ENCODE measurements at regions not wholly inside any gene's neighbourhood (a gene's known extent, or its start where the extent isn't known, plus 50 kb on each side); places are given as distances from the start of the nearest gene placed in this dataset.

GRCh38 chr11:106415510-106415909 is 338.0 kb downstream of the AASDHPPT start:
- Histone ChIP-seq H3K4me3 (no peak overlapping the region), H3K9me3 (no peaks in the 10 kb centered on the region), H3K27ac (no peak overlapping the region), H3K4me1 (no peaks in the 10 kb centered on the region), H3K36me3 (no peaks in the 10 kb centered on the region), H3K27me3 (no peaks in the 10 kb centered on the region)
- intact Hi-C loops (cut with DNase I): no loop called here
- TF ChIP-seq CTCF (IDR thresholded peaks at IDR 0.05): no peak
- DNase-seq (ENCODE audit: low spot score in 2 of 2): no peak

DNA sequence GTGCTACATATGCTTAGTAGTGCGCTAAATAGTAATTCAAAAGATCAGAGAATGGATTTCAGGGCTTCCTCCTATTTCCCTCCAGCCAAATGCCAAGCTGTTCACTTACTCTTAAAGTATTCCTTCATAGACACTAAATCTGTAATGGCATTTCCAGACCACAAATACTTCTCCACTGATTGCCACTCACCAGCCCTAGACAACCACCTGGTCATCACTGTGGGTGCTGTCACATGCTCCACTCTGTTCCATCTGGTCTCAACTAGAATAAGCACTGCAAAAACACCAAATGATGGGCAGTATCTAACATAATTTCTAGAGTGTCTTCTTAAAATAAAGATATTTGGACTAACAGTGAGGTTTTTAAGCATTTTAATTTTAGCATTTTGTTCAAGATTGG is 341.3 kb downstream of the AASDHPPT start:
- intact Hi-C loops (cut with DNase I): no loop called here
- no peak overlapping the region for H3K27ac ChIP-seq
- H3K9me3 ChIP-seq: no peaks in the 10 kb centered on the region
- H3K36me3 ChIP-seq: no peaks in the 10 kb centered on the region
- no peaks in the 10 kb centered on the region for H3K27me3 ChIP-seq
- H3K4me1 ChIP-seq: no peaks in the 10 kb centered on the region
- no peak for DNase-seq (ENCODE audit: low spot score in 2 of 2)
- no peak overlapping the region for H3K4me3 ChIP-seq
- TF ChIP-seq CTCF (IDR thresholded peaks at IDR 0.05): no peak

GRCh38 chr11:106420048-106420665 is 342.7 kb downstream of the AASDHPPT start:
- DNase-seq (ENCODE audit: low spot score in 2 of 2): no peak
- H3K4me1 ChIP-seq: no peaks in the 10 kb centered on the region
- H3K9me3 ChIP-seq: no peaks in the 10 kb centered on the region
- no peak for TF ChIP-seq CTCF (IDR thresholded peaks at IDR 0.05)
- intact Hi-C loops (cut with DNase I): no loop called here
- H3K4me3 ChIP-seq: no peak overlapping the region
- no peak overlapping the region for H3K27ac ChIP-seq
- no peaks in the 10 kb centered on the region for H3K27me3 ChIP-seq
- H3K36me3 ChIP-seq: no peaks in the 10 kb centered on the region

DNA sequence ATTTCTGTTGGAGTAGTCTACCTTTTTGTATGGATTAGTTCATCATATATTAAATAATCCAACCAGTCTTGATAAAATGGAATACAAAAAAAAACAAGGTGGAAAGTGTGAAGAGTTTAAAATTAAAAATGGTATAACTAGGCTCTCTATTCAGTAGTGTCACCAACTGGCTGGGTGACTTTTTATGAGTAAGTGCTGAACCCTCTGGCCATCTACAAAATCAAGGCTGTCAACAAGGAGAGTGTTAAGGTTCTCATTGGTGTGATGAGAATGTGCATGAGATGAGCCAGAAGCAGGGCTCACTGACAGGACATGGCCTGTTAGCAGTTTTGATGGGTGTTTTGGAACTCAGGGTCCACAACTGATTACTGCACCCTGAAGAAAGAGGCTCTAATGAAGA is 343.2 kb downstream of the AASDHPPT start:
- no peak overlapping the region for H3K27ac ChIP-seq
- intact Hi-C loops (cut with DNase I): no loop called here
- TF ChIP-seq CTCF (IDR thresholded peaks at IDR 0.05): no peak
- no peaks in the 10 kb centered on the region for H3K4me1 ChIP-seq
- no peak overlapping the region for H3K4me3 ChIP-seq
- H3K9me3 ChIP-seq: no peaks in the 10 kb centered on the region
- no peaks in the 10 kb centered on the region for H3K27me3 ChIP-seq
- H3K36me3 ChIP-seq: no peaks in the 10 kb centered on the region
- DNase-seq (ENCODE audit: low spot score in 2 of 2): no peak

- Histone ChIP-seq H3K27ac (no peak overlapping the region), H3K36me3 (no peaks in the 10 kb centered on the region), H3K27me3 (no peaks in the 10 kb centered on the region), H3K4me1 (no peaks in the 10 kb centered on the region), H3K4me3 (no peak overlapping the region), H3K9me3 (no peaks in the 10 kb centered on the region)
- no peak for TF ChIP-seq CTCF (IDR thresholded peaks at IDR 0.05)
- intact Hi-C loops (cut with DNase I): no loop called here
- no peak for DNase-seq (ENCODE audit: low spot score in 2 of 2)
These were observed 344.3 kb downstream of the AASDHPPT start for GRCh38 chr11:106421676-106422292.

Measured in ascending aorta (tissue), 2 donors.